ENCODE measurements at regions not wholly inside any gene's neighbourhood (a gene's known extent, or its start where the extent isn't known, plus 50 kb on each side); places are given as distances from the start of the nearest gene placed in this dataset.
A peak's percentile ranks its signal among the peaks of the same experiment; 100 is the strongest.
"Not testable (repeated sequence)": the region's sequence is repeated elsewhere in the genome, so short reads cannot be mapped to it uniquely, and the experiment has no call there.

GRCh38 chr5:2112173-2113025 is 229.7 kb upstream of the IRX4 start:
- no peak for DNase-seq

GRCh38 chr5:2111569-2112105 is 228.9 kb upstream of the IRX4 start:
- no peak for DNase-seq

GRCh38 chr5:2110934-2111462 is 228.3 kb upstream of the IRX4 start:
- DNase-seq = no peak

GRCh38 chr5:2110137-2110933 is 227.6 kb upstream of the IRX4 start:
- no peak for DNase-seq

GRCh38 chr5:2109566-2109965 is 226.8 kb upstream of the IRX4 start:
- no peak for DNase-seq

GRCh38 chr5:2106721-2107120 is 224.0 kb upstream of the IRX4 start:
- DNase-seq = no peak

GRCh38 chr5:2105141-2105540 is 222.4 kb upstream of the IRX4 start:
- DNase-seq = peak; percentile 18

GRCh38 chr5:2103940-2104339 is 221.2 kb upstream of the IRX4 start:
- DNase-seq = no peak

- DNase-seq = no peak
Measured at GRCh38 chr5:2102819-2103776, 220.4 kb upstream of the IRX4 start.

GRCh38 chr5:2101685-2102084 is 219.0 kb upstream of the IRX4 start:
- no peak for DNase-seq

- no peak for DNase-seq
Measured at GRCh38 chr5:2096887-2097505, 214.3 kb upstream of the IRX4 start.

- no peak for DNase-seq
Measured at GRCh38 chr5:2095011-2095410, 212.3 kb upstream of the IRX4 start.

- DNase-seq = no peak
Measured at GRCh38 chr5:2094616-2094995, 211.9 kb upstream of the IRX4 start.

GRCh38 chr5:2093859-2094615 is 211.3 kb upstream of the IRX4 start:
- DNase-seq = no peak

GRCh38 chr5:2091921-2092320 is 209.2 kb upstream of the IRX4 start:
- no peak for DNase-seq

- DNase-seq = no peak
Measured at GRCh38 chr5:2087980-2088379, 205.3 kb upstream of the IRX4 start.

GRCh38 chr5:2075365-2075764 is 192.6 kb upstream of the IRX4 start:
- DNase-seq = no peak

- DNase-seq = no peak
Measured at GRCh38 chr5:2071562-2071961, 188.8 kb upstream of the IRX4 start.

GRCh38 chr5:2070787-2071186 is 188.1 kb upstream of the IRX4 start:
- DNase-seq = not testable (repeated sequence)

- no peak for DNase-seq
Measured at GRCh38 chr5:2068531-2068930, 185.8 kb upstream of the IRX4 start.

GRCh38 chr5:2066373-2066772 is 183.6 kb upstream of the IRX4 start:
- no peak for DNase-seq

All from CD4-positive, alpha-beta T cell treated with Interferon gamma for 1 hour (primary cell).